Naive B cell (primary cell): ENCODE measurements at regions not wholly inside any gene's neighbourhood (a gene's known extent, or its start where the extent isn't known, plus 50 kb on each side); places are given as distances from the start of the nearest gene placed in this dataset.
A peak's percentile ranks its signal among the peaks of the same experiment; 100 is the strongest.

Experiments used
- ATAC-seq, 2 donors: fragments of 150-1000 bp; cut with Tn5 transposase; 2 replicates each; pipeline ENCODE4 v1.10.0; 2021; ENCODE audit warnings: low read depth in 2 of 2, mild to moderate bottlenecking in 2 of 2, moderate library complexity in 2 of 2
- DNase-seq: peaks from one replicate; pipeline ENCODE4 v3.0.0; 2022
- H3K27ac Mint-ChIP-seq, 6 donors: one replicate each; pipeline ENCODE4 v1.8.0; 2020 to 2022; ENCODE audit warnings: mild to moderate bottlenecking in 6 of 6, mixed read lengths in 6 of 6, moderate library complexity in 5 of 6, inconsistent platforms in 2 of 6
- H3K27me3 Mint-ChIP-seq, 3 donors: one replicate each; pipeline ENCODE4 v1.8.0; 2021 to 2022; ENCODE audit warnings: mixed read lengths in 3 of 3, mild to moderate bottlenecking in 1 of 3
- H3K36me3 Mint-ChIP-seq, 2 donors: one replicate each; pipeline ENCODE4 v1.8.0; 2020 to 2022; ENCODE audit warnings: mixed read lengths in 2 of 2, inconsistent platforms in 1 of 2, mild to moderate bottlenecking in 1 of 2
- H3K4me1 Mint-ChIP-seq, 3 donors: one replicate each; pipeline ENCODE4 v1.8.0; 2020 to 2022; ENCODE audit warnings: mixed read lengths in 3 of 3, inconsistent platforms in 1 of 3, mild to moderate bottlenecking in 1 of 3, moderate library complexity in 1 of 3
- H3K4me3 Mint-ChIP-seq, 8 donors: one replicate each; pipeline ENCODE4 v1.8.0; 2020 to 2022; ENCODE audit warnings: mild to moderate bottlenecking in 8 of 8, mixed read lengths in 8 of 8, moderate library complexity in 8 of 8, inconsistent platforms in 2 of 8
- H3K9me3 Mint-ChIP-seq, 7 donors: one replicate each; pipeline ENCODE4 v1.8.0; 2020 to 2022; ENCODE audit warnings: mixed read lengths in 7 of 7, mild to moderate bottlenecking in 5 of 7, inconsistent platforms in 2 of 7, moderate library complexity in 1 of 7

- no peak for ATAC-seq
- Mint-ChIP-seq H3K9me3 (peaks cover 0 to 9% (median 7%) of the 10 kb centered on the region in 7 donors), H3K27me3 (no peaks in the 10 kb centered on the region), H3K27ac (peak overlapping the region in 4 of 6 donors; percentile 49 to 80 (median 71)), H3K4me1 (peaks cover 48 to 66% (median 66%) of the 10 kb centered on the region in 3 donors), H3K36me3 (peaks cover 0 to 18% of the 10 kb centered on the region in 2 donors), H3K4me3 (peak overlapping the region in 3 of 8 donors; percentile 3 to 20 (median 9))
- DNase-seq: no peak
These were observed 532.6 kb upstream of the JARID2 start for GRCh38 chr6:14713008-14713960.

- DNase-seq (no peak), ATAC-seq (no peak)
- Mint-ChIP-seq H3K4me1 (peaks cover 49 to 72% (median 67%) of the 10 kb centered on the region in 3 donors), H3K27me3 (no peaks in the 10 kb centered on the region), H3K9me3 (peaks cover 0 to 9% (median 7%) of the 10 kb centered on the region in 7 donors), H3K36me3 (peaks cover 0 to 18% of the 10 kb centered on the region in 2 donors), H3K4me3 (peak overlapping the region in 2 of 8 donors; percentile 33 to 66), H3K27ac (peak overlapping the region in 4 of 6 donors; percentile 26 to 52 (median 46))
These were observed 531.8 kb upstream of the JARID2 start for GRCh38 chr6:14713966-14714631.

- no peak for DNase-seq
- H3K9me3 Mint-ChIP-seq: peaks cover 0 to 9% (median 5%) of the 10 kb centered on the region in 7 donors
- H3K27ac Mint-ChIP-seq: peak overlapping the region in 2 of 6 donors; percentile 15 to 65
These were observed 530.8 kb upstream of the JARID2 start for GRCh38 chr6:14715076-14715475.

GRCh38 chr6:14716499-14717146, 529.2 kb upstream of the JARID2 start:
- H3K36me3 Mint-ChIP-seq: no peaks in the 10 kb centered on the region
- peak overlapping the region in 7 of 8 donors; percentile 29 to 72 (median 52) for H3K4me3 Mint-ChIP-seq
- ATAC-seq (no peak), DNase-seq (no peak)
- peaks cover 0 to 4% (median 0%) of the 10 kb centered on the region in 7 donors for H3K9me3 Mint-ChIP-seq
- no peaks in the 10 kb centered on the region for H3K27me3 Mint-ChIP-seq
- H3K27ac Mint-ChIP-seq: peak overlapping the region; percentile 17 to 88 (median 68)
- peaks cover 52 to 82% (median 74%) of the 10 kb centered on the region in 3 donors for H3K4me1 Mint-ChIP-seq

More at GRCh38 chr6:14715076-14715475, 530.8 kb upstream of the JARID2 start:
- Mint-ChIP-seq H3K27me3 (no peaks in the 10 kb centered on the region), H3K4me3 (peak overlapping the region in 3 of 8 donors; percentile 10 to 57 (median 32)), H3K36me3 (peaks cover 0 to 15% of the 10 kb centered on the region in 2 donors), H3K4me1 (peaks cover 54 to 81% (median 74%) of the 10 kb centered on the region in 3 donors)
- ATAC-seq: no peak

GRCh38 chr6:14717307-14717706, 528.6 kb upstream of the JARID2 start:
- H3K4me1 Mint-ChIP-seq: peaks cover 55 to 86% (median 81%) of the 10 kb centered on the region in 3 donors
- peaks cover 0 to 4% (median 0%) of the 10 kb centered on the region in 7 donors for H3K9me3 Mint-ChIP-seq
- H3K4me3 Mint-ChIP-seq: peak overlapping the region; percentile 45 to 80 (median 68)
- H3K27ac Mint-ChIP-seq: peak overlapping the region; percentile 17 to 88 (median 72)
- no peaks in the 10 kb centered on the region for H3K27me3 Mint-ChIP-seq
- no peaks in the 10 kb centered on the region for H3K36me3 Mint-ChIP-seq
- DNase-seq (no peak), ATAC-seq (peak; percentile 81 to 82)

- H3K4me1 Mint-ChIP-seq: peaks cover 65 to 96% (median 87%) of the 10 kb centered on the region in 3 donors
- peak overlapping the region; percentile 84 to 97 (median 94) for H3K27ac Mint-ChIP-seq
These were observed 527.0 kb upstream of the JARID2 start for GRCh38 chr6:14718861-14719260.

GRCh38 chr6:14719270-14719669, 526.6 kb upstream of the JARID2 start:
- H3K4me3 Mint-ChIP-seq: peak overlapping the region; percentile 48 to 91 (median 84)
- H3K27me3 Mint-ChIP-seq: no peaks in the 10 kb centered on the region
- DNase-seq: no peak
- peak overlapping the region; percentile 84 to 97 (median 94) for H3K27ac Mint-ChIP-seq
- peaks cover 0 to 6% (median 0%) of the 10 kb centered on the region in 7 donors for H3K9me3 Mint-ChIP-seq
- peaks cover 64 to 96% (median 88%) of the 10 kb centered on the region in 3 donors for H3K4me1 Mint-ChIP-seq
- H3K36me3 Mint-ChIP-seq: no peaks in the 10 kb centered on the region
- no peak for ATAC-seq

More at GRCh38 chr6:14718861-14719260, 527.0 kb upstream of the JARID2 start:
- Mint-ChIP-seq H3K9me3 (peaks cover 0 to 6% (median 0%) of the 10 kb centered on the region in 7 donors), H3K36me3 (no peaks in the 10 kb centered on the region), H3K27me3 (no peaks in the 10 kb centered on the region), H3K4me3 (peak overlapping the region; percentile 48 to 91 (median 84))
- ATAC-seq: no peak
- no peak for DNase-seq

GRCh38 chr6:14720411-14721102, 525.3 kb upstream of the JARID2 start:
- DNase-seq: no peak
- H3K4me1 Mint-ChIP-seq: peaks cover 55 to 91% (median 78%) of the 10 kb centered on the region in 3 donors
- no peaks in the 10 kb centered on the region for H3K27me3 Mint-ChIP-seq
- H3K36me3 Mint-ChIP-seq: no peaks in the 10 kb centered on the region
- no peak for ATAC-seq
- peak overlapping the region; percentile 87 to 99 (median 94) for H3K27ac Mint-ChIP-seq
- peak overlapping the region in 7 of 8 donors; percentile 9 to 66 (median 32) for H3K4me3 Mint-ChIP-seq
- peaks cover 0 to 6% (median 0%) of the 10 kb centered on the region in 7 donors for H3K9me3 Mint-ChIP-seq

- Mint-ChIP-seq H3K27me3 (no peaks in the 10 kb centered on the region), H3K4me1 (peaks cover 54 to 91% (median 78%) of the 10 kb centered on the region in 3 donors), H3K4me3 (peak overlapping the region in 6 of 8 donors; percentile 26 to 66 (median 35)), H3K9me3 (peaks cover 0 to 6% (median 0%) of the 10 kb centered on the region in 7 donors), H3K27ac (peak overlapping the region; percentile 87 to 99 (median 94)), H3K36me3 (no peaks in the 10 kb centered on the region)
- DNase-seq: no peak
- peak; percentile 48 for ATAC-seq
These were observed 524.6 kb upstream of the JARID2 start for GRCh38 chr6:14721103-14721758.

- DNase-seq: no peak
- H3K9me3 Mint-ChIP-seq: peaks cover 0 to 6% (median 0%) of the 10 kb centered on the region in 7 donors
- no peaks in the 10 kb centered on the region for H3K36me3 Mint-ChIP-seq
- peaks cover 51 to 88% (median 77%) of the 10 kb centered on the region in 3 donors for H3K4me1 Mint-ChIP-seq
- no peak for ATAC-seq
- peak overlapping the region; percentile 87 to 99 (median 94) for H3K27ac Mint-ChIP-seq
- no peaks in the 10 kb centered on the region for H3K27me3 Mint-ChIP-seq
- H3K4me3 Mint-ChIP-seq: peak overlapping the region in 3 of 8 donors; percentile 31 to 65 (median 57)
These were observed 523.8 kb upstream of the JARID2 start for GRCh38 chr6:14722001-14722562.

- Mint-ChIP-seq H3K27me3 (no peaks in the 10 kb centered on the region), H3K9me3 (peaks cover 0 to 4% (median 0%) of the 10 kb centered on the region in 7 donors), H3K36me3 (peaks cover 0 to 2% of the 10 kb centered on the region in 2 donors), H3K27ac (peak overlapping the region; percentile 87 to 99 (median 94)), H3K4me1 (peaks cover 46 to 88% (median 74%) of the 10 kb centered on the region in 3 donors), H3K4me3 (peak overlapping the region in 6 of 8 donors; percentile 21 to 65 (median 42))
- peak; percentile 80 to 84 for ATAC-seq
- DNase-seq: no peak
These were observed 523.2 kb upstream of the JARID2 start for GRCh38 chr6:14722704-14723103.
